DND-41 (cell line): ENCODE measurements at regions not wholly inside any gene's neighbourhood (a gene's known extent, or its start where the extent isn't known, plus 50 kb on each side); places are given as distances from the start of the nearest gene placed in this dataset.
"Not testable (repeated sequence)": the region's sequence is repeated elsewhere in the genome, so short reads cannot be mapped to it uniquely, and the experiment has no call there.

Experiments used
- ATAC-seq: fragments of 200-7000 bp; cut with Tn5 transposase; 3 replicates; pipeline ENCODE4 v1.9.1; 2021; ENCODE audit warnings: low read depth; ENCODE audit not compliant: insufficient read depth
- DNase-seq: peaks from one replicate; pipeline ENCODE4 v3.0.0-alpha.2; 2020
- H2AFZ ChIP-seq: 2 replicates; pipeline ENCODE4 v1.6.0; 2012; ENCODE audit warnings: low read depth, low read length
- H3K27ac ChIP-seq: 2 replicates; pipeline ENCODE4 v1.5.1; 2012; ENCODE audit warnings: low read length, inconsistent platforms
- H3K27me3 ChIP-seq: fragments of 200-600 bp; sonication (generic); 2 replicates; pipeline ENCODE4 v1.6.0; 2012; ENCODE audit warnings: low read length, mild to moderate bottlenecking, inconsistent platforms; ENCODE audit not compliant: insufficient read depth, poor library complexity
- H3K36me3 ChIP-seq: 2 replicates; pipeline ENCODE4 v1.5.1; 2012; ENCODE audit warnings: low read length, inconsistent platforms; ENCODE audit not compliant: insufficient read depth
- H3K4me1 ChIP-seq: 2 replicates; pipeline ENCODE4 v1.5.1; 2012; ENCODE audit warnings: mild to moderate bottlenecking, low read length; ENCODE audit not compliant: insufficient read depth
- H3K4me2 ChIP-seq: 2 replicates; pipeline ENCODE4 v1.6.0; 2012; ENCODE audit warnings: mild to moderate bottlenecking, moderate library complexity, low read length, inconsistent platforms; ENCODE audit not compliant: insufficient read depth
- H3K4me3 ChIP-seq, 2 experiments: fragments of 200-600 bp in 1 of 2; shearing (Covaris generic) in 1 of 2; 2 replicates each; pipeline ENCODE4 v1.5.1; 2012 to 2016; ENCODE audit warnings: inconsistent platforms in 2 of 2, low read length in 2 of 2, mild to moderate bottlenecking in 2 of 2, low read depth in 1 of 2, moderate library complexity in 1 of 2
- H3K79me2 ChIP-seq: 2 replicates; pipeline ENCODE4 v1.6.0; 2012; ENCODE audit warnings: low read length, inconsistent platforms; ENCODE audit not compliant: insufficient read depth
- H3K9ac ChIP-seq: 2 replicates; pipeline ENCODE4 v1.6.0; 2012; ENCODE audit warnings: low read depth, mild to moderate bottlenecking, inconsistent platforms, low read length, moderate library complexity
- H3K9me3 ChIP-seq: 2 replicates; pipeline ENCODE4 v1.5.1; 2012; ENCODE audit warnings: low read length, moderate library complexity, mild to moderate bottlenecking, inconsistent platforms; ENCODE audit not compliant: insufficient read depth, severe bottlenecking
- H4K20me1 ChIP-seq: 2 replicates; pipeline ENCODE4 v1.6.0; 2012; ENCODE audit warnings: low read length; ENCODE audit not compliant: insufficient read depth
- EZH2 ChIP-seq: IDR thresholded peaks from 3 replicates; pipeline ENCODE4 v1.6.1; 2012; ENCODE audit warnings: borderline replicate concordance, low read depth, mild to moderate bottlenecking, moderate library complexity, low read length, inconsistent platforms; ENCODE audit not compliant: severe bottlenecking
- TF ChIP-seq, protein P1 (sequence below): IDR thresholded peaks from 2 replicates; pipeline ENCODE4 v1.5.1; 2012; ENCODE audit warnings: borderline replicate concordance, low read length, moderate library complexity, mild to moderate bottlenecking; ENCODE audit not compliant: poor library complexity, severe bottlenecking; ENCODE audit errors: extremely low read depth

DNA sequence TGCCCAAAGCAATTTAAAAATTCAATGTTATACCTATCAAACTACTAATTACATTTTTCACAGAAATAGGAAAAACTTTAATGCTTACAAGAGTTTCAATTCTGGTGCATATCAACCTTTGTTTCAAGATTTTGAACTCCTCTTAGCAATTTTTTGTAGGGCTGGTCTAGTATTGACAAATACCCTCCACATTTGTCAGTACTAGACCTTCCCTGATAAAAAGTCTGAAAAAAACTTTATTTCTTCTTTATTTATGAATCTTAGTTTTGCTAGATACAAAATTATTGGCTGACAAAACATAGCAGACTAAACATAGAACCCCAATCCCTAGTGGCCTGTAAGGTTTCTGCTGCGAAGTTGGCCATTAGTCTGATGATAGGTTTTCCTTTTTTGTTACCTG lies 1804.9 kb downstream of the EFNA5 start:
- Histone ChIP-seq H3K79me2 (no peaks in the 10 kb centered on the region), H3K4me2 (no peak overlapping the region), H3K9me3 (no peaks in the 10 kb centered on the region), H3K4me1 (no peaks in the 10 kb centered on the region), H3K27me3 (no peaks in the 10 kb centered on the region), H3K36me3 (no peaks in the 10 kb centered on the region), H3K27ac (no peak overlapping the region), H4K20me1 (no peaks in the 10 kb centered on the region), H3K4me3 (no peak overlapping the region), H3K9ac (no peak overlapping the region), H2AFZ (no peak overlapping the region)
- no peak for DNase-seq
- TF ChIP-seq, protein P1, sequence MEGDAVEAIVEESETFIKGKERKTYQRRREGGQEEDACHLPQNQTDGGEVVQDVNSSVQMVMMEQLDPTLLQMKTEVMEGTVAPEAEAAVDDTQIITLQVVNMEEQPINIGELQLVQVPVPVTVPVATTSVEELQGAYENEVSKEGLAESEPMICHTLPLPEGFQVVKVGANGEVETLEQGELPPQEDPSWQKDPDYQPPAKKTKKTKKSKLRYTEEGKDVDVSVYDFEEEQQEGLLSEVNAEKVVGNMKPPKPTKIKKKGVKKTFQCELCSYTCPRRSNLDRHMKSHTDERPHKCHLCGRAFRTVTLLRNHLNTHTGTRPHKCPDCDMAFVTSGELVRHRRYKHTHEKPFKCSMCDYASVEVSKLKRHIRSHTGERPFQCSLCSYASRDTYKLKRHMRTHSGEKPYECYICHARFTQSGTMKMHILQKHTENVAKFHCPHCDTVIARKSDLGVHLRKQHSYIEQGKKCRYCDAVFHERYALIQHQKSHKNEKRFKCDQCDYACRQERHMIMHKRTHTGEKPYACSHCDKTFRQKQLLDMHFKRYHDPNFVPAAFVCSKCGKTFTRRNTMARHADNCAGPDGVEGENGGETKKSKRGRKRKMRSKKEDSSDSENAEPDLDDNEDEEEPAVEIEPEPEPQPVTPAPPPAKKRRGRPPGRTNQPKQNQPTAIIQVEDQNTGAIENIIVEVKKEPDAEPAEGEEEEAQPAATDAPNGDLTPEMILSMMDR: no peak
- no peak for TF ChIP-seq EZH2
- no peak for ATAC-seq

DNA sequence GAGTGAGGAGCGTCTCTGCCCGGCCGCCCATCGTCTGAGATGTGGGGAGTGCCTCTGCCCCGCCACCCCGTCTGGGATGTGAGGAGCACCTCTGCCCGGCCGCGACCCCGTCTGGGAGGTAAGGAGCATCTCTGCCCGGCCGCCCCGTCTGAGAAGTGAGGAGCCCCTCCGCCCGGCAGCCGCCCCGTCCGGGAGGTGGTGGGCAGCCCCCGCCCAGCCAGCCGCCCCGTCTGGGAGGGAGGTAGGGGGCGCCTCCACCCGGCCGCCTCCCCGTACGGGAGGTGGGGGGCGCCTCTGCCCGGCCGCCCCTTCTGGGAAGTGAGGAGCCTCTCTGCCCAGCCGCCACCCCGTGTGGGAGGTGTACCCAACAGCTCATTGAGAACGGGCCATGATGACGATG lies 1811.4 kb downstream of the EFNA5 start:
- not testable (repeated sequence) for H3K4me1 ChIP-seq, H3K27ac ChIP-seq, H3K79me2 ChIP-seq, H4K20me1 ChIP-seq, H3K9ac ChIP-seq, H3K9me3 ChIP-seq, H3K4me2 ChIP-seq, DNase-seq, H2AFZ ChIP-seq, ATAC-seq, H3K4me3 ChIP-seq, H3K27me3 ChIP-seq, H3K36me3 ChIP-seq

GRCh38 chr5:105849701-105850100 lies 1821.0 kb downstream of the EFNA5 start:
- no peak overlapping the region for H3K4me3 ChIP-seq
- no peaks in the 10 kb centered on the region for H3K4me1 ChIP-seq
- H3K27me3 ChIP-seq: no peaks in the 10 kb centered on the region
- H3K9ac ChIP-seq: no peak overlapping the region
- no peaks in the 10 kb centered on the region for H3K79me2 ChIP-seq
- no peaks in the 10 kb centered on the region for H3K36me3 ChIP-seq
- no peak overlapping the region for H3K27ac ChIP-seq
- H3K4me2 ChIP-seq: no peak overlapping the region
- no peak for DNase-seq
- ATAC-seq: no peak
- H2AFZ ChIP-seq: no peak overlapping the region
- no peak for TF ChIP-seq EZH2
- TF ChIP-seq, protein P1: no peak
- no peaks in the 10 kb centered on the region for H3K9me3 ChIP-seq
- H4K20me1 ChIP-seq: no peaks in the 10 kb centered on the region

GRCh38 chr5:105840800-105841199 lies 1829.9 kb downstream of the EFNA5 start:
- DNase-seq (no peak), ATAC-seq (no peak)
- Histone ChIP-seq H3K4me1 (no peaks in the 10 kb centered on the region), H3K36me3 (no peaks in the 10 kb centered on the region), H3K9ac (no peak overlapping the region), H3K4me2 (no peak overlapping the region), H3K79me2 (no peaks in the 10 kb centered on the region), H3K27me3 (no peaks in the 10 kb centered on the region), H3K4me3 (no peak overlapping the region), H3K27ac (no peak overlapping the region), H4K20me1 (no peaks in the 10 kb centered on the region), H3K9me3 (no peaks in the 10 kb centered on the region), H2AFZ (no peak overlapping the region)
- TF ChIP-seq, protein P1: no peak
- TF ChIP-seq EZH2: no peak
